ENCODE measurements at regions not wholly inside any gene's neighbourhood (a gene's known extent, or its start where the extent isn't known, plus 50 kb on each side); places are given as distances from the start of the nearest gene placed in this dataset.

DNA sequence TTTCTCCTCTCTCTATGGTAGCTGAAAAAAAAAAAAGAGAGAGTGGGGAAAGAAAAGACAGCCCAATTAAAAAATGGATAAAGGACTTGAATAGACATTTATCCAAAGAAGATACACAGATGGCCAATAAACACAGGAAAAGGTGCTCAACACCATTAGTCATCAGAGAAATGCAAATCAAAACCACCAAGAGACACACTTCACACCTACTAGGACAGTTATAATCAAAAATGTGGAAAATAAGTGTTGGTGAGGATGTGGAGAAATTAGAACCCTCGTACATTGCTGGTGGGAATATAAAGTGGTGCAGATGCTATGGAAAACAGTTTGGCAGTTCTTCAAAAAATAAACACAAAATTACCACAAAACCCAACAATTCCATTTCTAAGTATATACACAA, 172.4 kb upstream of the GRIN2B start:
- Histone ChIP-seq H4K5ac (ENCODE audit: insufficient read length, low read depth, low read length) (no peak overlapping the region), H3K79me2 (ENCODE audit: insufficient read depth, low read length) (no peaks in the 10 kb centered on the region), H3K14ac (ENCODE audit: insufficient read depth, low read length) (no peak overlapping the region), H3K9me3 (ENCODE audit: control insufficient read depth, low read depth, low read length) (no peaks in the 10 kb centered on the region), H2BK15ac (ENCODE audit: low read depth, low read length) (no peak overlapping the region), H3K4ac (ENCODE audit: low read depth, low read length) (no peak overlapping the region), H4K20me1 (ENCODE audit: control insufficient read depth, insufficient read depth, insufficient read length) (no peaks in the 10 kb centered on the region), H3T11ph (ENCODE audit: low read length) (no peak overlapping the region), H2BK5ac (ENCODE audit: insufficient read length, low read length) (no peak overlapping the region), H2AK5ac (ENCODE audit: insufficient read length, low read length) (no peak overlapping the region), H3K4me2 (ENCODE audit: insufficient read depth, insufficient read length, low read length) (no peak overlapping the region), H3K18ac (ENCODE audit: insufficient read length, low read depth, low read length) (no peak overlapping the region), H3K23ac (ENCODE audit: insufficient read length, low read depth, low read length) (no peak overlapping the region), H3K27me3 (ENCODE audit: insufficient read depth, low read length) (no peaks in the 10 kb centered on the region), H3K56ac (ENCODE audit: insufficient read length, low read depth, low read length) (no peak overlapping the region), H2BK20ac (ENCODE audit: low read depth, low read length, poor library complexity, severe bottlenecking) (no peak overlapping the region), H3K27ac (ENCODE audit: insufficient read length, low read depth, low read length) (no peak overlapping the region), H2BK120ac (ENCODE audit: low read depth, low read length, poor library complexity, severe bottlenecking) (no peak overlapping the region), H3K79me1 (ENCODE audit: insufficient read depth, low read depth, low read length, poor library complexity, severe bottlenecking) (no peaks in the 10 kb centered on the region), H2BK12ac (ENCODE audit: insufficient read length, low read depth, low read length) (no peak overlapping the region), H2AFZ (ENCODE audit: low read length) (no peak overlapping the region), H4K8ac (replicated peaks; ENCODE audit: insufficient read length, low read depth, low read length) (no peak overlapping the region), H3K4me1 (ENCODE audit: insufficient read depth, low read length) (peaks cover 3% of the 10 kb centered on the region; the same call in 1 of the 2 replicates), H3K9ac (ENCODE audit: extremely low read depth, insufficient read length, low read length) (no peak overlapping the region), H4K91ac (ENCODE audit: insufficient read length, low read depth, low read length) (no peak overlapping the region), H3K23me2 (ENCODE audit: insufficient read length, low read depth, low read length, poor library complexity, severe bottlenecking) (no peaks in the 10 kb centered on the region)
- no peak for TF ChIP-seq CTCF (conservative IDR thresholded peaks at IDR 0.05)
- no peak for DNase-seq
- WGBS (ENCODE audit: extremely low coverage, insufficient read length, low lambda C conversion rate), result no CpG with 5 or more reads among the region's 1 CpG
- Mint-ChIP-seq H3K27me3 (ENCODE audit: low read depth) (peaks cover 16% of the 10 kb centered on the region), H3K27ac (no peak overlapping the region), H3K36me3 (ENCODE audit: insufficient read depth in 1 of 3, low read depth in 3 of 3) (no peaks in the 10 kb centered on the region; a peak in 1 of 7 replicates), H3K4me3 (no peak overlapping the region), H3K4me1 (peaks cover 15 to 23% of the 10 kb centered on the region in 2 experiments), H3K9me3 (peaks cover 0 to 5% of the 10 kb centered on the region in 2 experiments; a peak in 2 of 5 replicates)
